Middle frontal gyrus (tissue), 1 donor: ENCODE measurements at regions not wholly inside any gene's neighbourhood (a gene's known extent, or its start where the extent isn't known, plus 50 kb on each side); places are given as distances from the start of the nearest gene placed in this dataset.
"Not testable (repeated sequence)": the region's sequence is repeated elsewhere in the genome, so short reads cannot be mapped to it uniquely, and the experiment has no call there.

Source experiments
- DNase-seq: peaks from one replicate; pipeline ENCODE4 v3.0.0-alpha.2; 2015; ENCODE audit warnings: low spot score; ENCODE audit errors: extremely low spot score

GRCh38 chr5:108590799-108591198 lies 156.9 kb upstream of the FER start:
- DNase-seq, result no peak

GRCh38 chr5:108588323-108588722 lies 159.4 kb upstream of the FER start:
- no peak for DNase-seq

- no peak for DNase-seq
Observed at GRCh38 chr5:108587821-108588220, 159.9 kb upstream of the FER start.

GRCh38 chr5:108581026-108581425 lies 166.7 kb upstream of the FER start:
- no peak for DNase-seq

- DNase-seq, result no peak
Observed at GRCh38 chr5:108579236-108579635, 168.5 kb upstream of the FER start.

- DNase-seq, result no peak
Observed at GRCh38 chr5:108578791-108579190, 168.9 kb upstream of the FER start.

GRCh38 chr5:108567429-108567828 lies 180.3 kb upstream of the FER start:
- DNase-seq, result no peak

GRCh38 chr5:108564441-108564840 lies 182.5 kb upstream of the FBXL17 start:
- no peak for DNase-seq

- DNase-seq, result no peak
Observed at GRCh38 chr5:108562205-108562454, 180.2 kb upstream of the FBXL17 start.

GRCh38 chr5:108561416-108562204 lies 179.7 kb upstream of the FBXL17 start:
- no peak for DNase-seq

- no peak for DNase-seq
Observed at GRCh38 chr5:108560581-108560980, 178.7 kb upstream of the FBXL17 start.

GRCh38 chr5:108560166-108560565 lies 178.3 kb upstream of the FBXL17 start:
- no peak for DNase-seq

- not testable (repeated sequence) for DNase-seq
Observed at GRCh38 chr5:108558840-108559239, 176.9 kb upstream of the FBXL17 start.

GRCh38 chr5:108558142-108558541 lies 176.2 kb upstream of the FBXL17 start:
- not testable (repeated sequence) for DNase-seq

- no peak for DNase-seq
Observed at GRCh38 chr5:108557686-108558085, 175.8 kb upstream of the FBXL17 start.

GRCh38 chr5:108556441-108557145 lies 174.7 kb upstream of the FBXL17 start:
- no peak for DNase-seq

- DNase-seq, result no peak
Observed at GRCh38 chr5:108548684-108549596, 167.0 kb upstream of the FBXL17 start.

GRCh38 chr5:108546939-108547338 lies 165.0 kb upstream of the FBXL17 start:
- DNase-seq, result no peak

GRCh38 chr5:108545301-108545700 lies 163.4 kb upstream of the FBXL17 start:
- DNase-seq, result no peak

- no peak for DNase-seq
Observed at GRCh38 chr5:108543486-108543885, 161.6 kb upstream of the FBXL17 start.

- DNase-seq, result no peak
Observed at GRCh38 chr5:108541836-108542235, 159.9 kb upstream of the FBXL17 start.

- DNase-seq, result no peak
Observed at GRCh38 chr5:108536321-108536720, 154.4 kb upstream of the FBXL17 start.
